GM10266 (cell line): ENCODE measurements at regions not wholly inside any gene's neighbourhood (a gene's known extent, or its start where the extent isn't known, plus 50 kb on each side); places are given as distances from the start of the nearest gene placed in this dataset.

Source experiments
- DNase-seq: peaks from one replicate; pipeline ENCODE4 v3.0.0; 2012; ENCODE audit errors: extremely low spot score
- CTCF ChIP-seq: IDR thresholded peaks from 2 replicates; pipeline ENCODE4 v1.5.1; 2012; ENCODE audit warnings: mild to moderate bottlenecking, low read depth; ENCODE audit not compliant: control insufficient read depth, insufficient read depth; ENCODE audit errors: missing control alignments

DNA sequence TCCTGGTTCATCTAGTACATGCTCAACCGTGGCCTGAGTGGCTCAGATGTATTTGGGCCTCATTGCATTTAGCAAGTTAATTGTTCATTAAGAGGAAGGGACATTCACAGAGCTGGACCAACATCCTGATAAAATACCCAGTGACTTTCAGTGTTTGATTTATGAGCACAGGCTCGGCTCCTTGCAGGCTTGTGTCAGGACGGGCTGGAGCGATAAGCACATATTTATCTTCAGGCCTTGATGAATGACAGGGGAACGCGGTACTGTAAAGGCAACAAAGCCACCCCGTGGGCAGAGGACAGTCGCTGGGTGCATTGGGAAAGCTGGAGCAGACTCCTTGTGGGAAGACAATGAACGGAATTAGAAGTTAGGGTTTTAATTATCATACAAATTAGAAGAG lies 548.6 kb upstream of the HS6ST1 start:
- no peak for DNase-seq
- TF ChIP-seq CTCF, result no peak

GRCh38 chr2:128867936-128868636 lies 549.4 kb upstream of the HS6ST1 start:
- no peak for TF ChIP-seq CTCF
- no peak for DNase-seq

GRCh38 chr2:128868686-128869551 lies 550.3 kb upstream of the HS6ST1 start:
- no peak for TF ChIP-seq CTCF

GRCh38 chr2:128874608-128875007 lies 555.9 kb upstream of the HS6ST1 start:
- no peak for DNase-seq

More at GRCh38 chr2:128868686-128869551, 550.3 kb upstream of the HS6ST1 start:
- DNase-seq, result no peak

GRCh38 chr2:128876986-128877983 lies 558.6 kb upstream of the HS6ST1 start:
- DNase-seq, result no peak
- no peak for TF ChIP-seq CTCF

More at GRCh38 chr2:128874608-128875007, 555.9 kb upstream of the HS6ST1 start:
- TF ChIP-seq CTCF, result no peak

DNA sequence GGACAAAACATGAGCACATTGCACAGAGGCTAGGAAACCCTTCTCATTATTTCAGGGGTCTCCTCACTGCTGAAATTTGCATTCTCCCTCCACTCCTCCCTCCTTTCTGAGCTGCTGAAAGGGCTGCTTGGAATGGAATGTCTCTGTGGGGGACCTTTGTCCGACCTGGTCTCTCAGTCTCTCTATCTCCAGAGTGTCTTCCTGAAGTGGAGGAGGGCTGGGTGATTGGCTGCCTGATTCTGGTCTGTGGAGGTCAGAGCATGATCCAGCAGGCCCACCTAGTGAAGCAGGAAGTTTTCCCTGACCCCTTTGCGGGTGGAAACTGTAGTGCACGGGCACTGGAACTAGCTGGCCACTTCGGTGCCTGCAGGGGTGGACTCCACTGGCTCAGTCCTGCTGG lies 560.5 kb upstream of the HS6ST1 start:
- no peak for DNase-seq
- TF ChIP-seq CTCF, result no peak
